CD14-positive monocyte (primary cell): ENCODE measurements at regions not wholly inside any gene's neighbourhood (a gene's known extent, or its start where the extent isn't known, plus 50 kb on each side); places are given as distances from the start of the nearest gene placed in this dataset.
A peak's percentile ranks its signal among the peaks of the same experiment; 100 is the strongest.

ENCODE experiments used
- DNase-seq, 3 donors: peaks; one replicate each; pipeline ENCODE4 v3.0.0-alpha.2; 2011 to 2022
- H2AFZ ChIP-seq: 2 replicates; pipeline ENCODE4 v1.6.0; 2012; ENCODE audit warnings: mild to moderate bottlenecking, low read depth, low read length, inconsistent platforms; ENCODE audit not compliant: insufficient read depth, poor library complexity, severe bottlenecking
- H3K27ac ChIP-seq, 2 donors: 1 replicate in 1 of 2; 2 replicates in 1 of 2; pipeline ENCODE4 v1.5.1; 2012 to 2013; ENCODE audit warnings: low read length in 2 of 2, control low read depth in 1 of 2, inconsistent platforms in 1 of 2, low read depth in 1 of 2, mild to moderate bottlenecking in 1 of 2
- H3K27me3 ChIP-seq, 2 donors: one replicate each; pipeline versions ENCODE4 v1.6.0 to v1.6.1; 2011 to 2013; ENCODE audit warnings: low read length in 2 of 2; ENCODE audit not compliant: control insufficient read depth in 2 of 2, insufficient read depth in 2 of 2
- H3K36me3 ChIP-seq, 2 donors: replicated peaks in 1 of 2; 1 replicate in 1 of 2; 2 replicates in 1 of 2; pipeline versions ENCODE4 v1.5.1 to v1.6.1; 2012 to 2013; ENCODE audit warnings: low read length in 2 of 2, control low read depth in 1 of 2, inconsistent platforms in 1 of 2, mild to moderate bottlenecking in 1 of 2; ENCODE audit not compliant: insufficient read depth in 2 of 2, control insufficient read depth in 1 of 2
- H3K4me1 ChIP-seq, 2 donors: 1 replicate in 1 of 2; 2 replicates in 1 of 2; pipeline versions ENCODE4 v1.5.1 to v1.6.1; 2012 to 2013; ENCODE audit warnings: low read length in 2 of 2, control low read depth in 1 of 2, inconsistent platforms in 1 of 2, mild to moderate bottlenecking in 1 of 2, moderate library complexity in 1 of 2; ENCODE audit not compliant: insufficient read depth in 2 of 2, control insufficient read depth in 1 of 2
- H3K4me2 ChIP-seq: replicated peaks from 2 replicates; pipeline ENCODE3; 2012; ENCODE audit warnings: low read length, moderate library complexity, mild to moderate bottlenecking; ENCODE audit not compliant: poor library complexity, severe bottlenecking; ENCODE audit errors: extremely low read depth
- H3K4me3 ChIP-seq, 3 experiments: fragments of 200-600 bp in 1 of 3; sonication (generic) in 1 of 3; replicated peaks in 1 of 3; 1 replicate in 2 of 3; 2 replicates in 1 of 3; pipeline ENCODE4 v1.5.1; 2011 to 2013; ENCODE audit warnings: low read length in 3 of 3, mild to moderate bottlenecking in 3 of 3, control low read depth in 2 of 3, low read depth in 2 of 3, inconsistent platforms in 1 of 3, moderate library complexity in 1 of 3
- H3K79me2 ChIP-seq: 2 replicates; pipeline ENCODE4 v1.6.0; 2012; ENCODE audit warnings: mild to moderate bottlenecking, control low read depth, inconsistent platforms, low read length, moderate library complexity; ENCODE audit not compliant: insufficient read depth
- H3K9ac ChIP-seq: 2 replicates; pipeline ENCODE4 v1.6.0; 2017; ENCODE audit warnings: low read length, mild to moderate bottlenecking; ENCODE audit not compliant: insufficient read depth, poor library complexity, severe bottlenecking
- H3K9me3 ChIP-seq, 2 donors: replicated peaks in 1 of 2; 1 replicate in 1 of 2; 2 replicates in 1 of 2; pipeline versions ENCODE4 v1.5.1 to v1.6.1; 2012 to 2013; ENCODE audit warnings: low read length in 2 of 2, control low read depth in 1 of 2; ENCODE audit not compliant: control insufficient read depth in 1 of 2, insufficient read depth in 1 of 2
- H4K20me1 ChIP-seq: 2 replicates; pipeline ENCODE4 v1.6.0; 2012; ENCODE audit warnings: mild to moderate bottlenecking, low read length, control low read depth, moderate library complexity; ENCODE audit not compliant: insufficient read depth
- H3K27ac Mint-ChIP-seq, 7 donors: one replicate each; pipeline ENCODE4 v1.8.0; 2020; ENCODE audit warnings: mild to moderate bottlenecking in 7 of 7, mixed read lengths in 7 of 7, moderate library complexity in 6 of 7, inconsistent platforms in 2 of 7
- H3K27me3 Mint-ChIP-seq, 3 donors: one replicate each; pipeline ENCODE4 v1.8.0; 2021 to 2022; ENCODE audit warnings: low read depth in 3 of 3, mild to moderate bottlenecking in 3 of 3, mixed read lengths in 3 of 3, moderate library complexity in 3 of 3, inconsistent platforms in 1 of 3
- H3K36me3 Mint-ChIP-seq, 2 donors: one replicate each; pipeline ENCODE4 v1.8.0; 2020; ENCODE audit warnings: mixed read lengths in 2 of 2, inconsistent platforms in 1 of 2, mild to moderate bottlenecking in 1 of 2
- H3K4me1 Mint-ChIP-seq: one replicate; pipeline ENCODE4 v1.8.0; 2020; ENCODE audit warnings: mild to moderate bottlenecking, mixed read lengths
- H3K4me3 Mint-ChIP-seq, 2 donors: one replicate each; pipeline ENCODE4 v1.8.0; 2020; ENCODE audit warnings: mild to moderate bottlenecking in 2 of 2, mixed read lengths in 2 of 2, moderate library complexity in 1 of 2
- H3K9me3 Mint-ChIP-seq, 7 donors: one replicate each; pipeline ENCODE4 v1.8.0; 2020 to 2022; ENCODE audit warnings: mixed read lengths in 7 of 7, mild to moderate bottlenecking in 6 of 7, moderate library complexity in 6 of 7, inconsistent platforms in 2 of 7
- CTCF ChIP-seq: fragments of 200-600 bp; IDR thresholded peaks from one replicate; pipeline ENCODE4 v1.8.0; 2022; ENCODE audit warnings: antibody characterized with exemption, mild to moderate bottlenecking
- WGBS: methylation state at CpG from one replicate; pipeline ENCODE4 v1.1.5; 2013; ENCODE audit warnings: missing lambda C conversion rate; ENCODE audit not compliant: insufficient coverage; 5-methylcytosine and 5-hydroxymethylcytosine counted together
- intact Hi-C, 2 donors: fragments of 100-400 bp; cut with micrococcal nuclease; formaldehyde crosslinking; loops; one replicate each; pipeline versions ENCODE4 v1.15.0 to v1.15.1; 2023

GRCh38 chr7:35985126-35985754, 167.8 kb upstream of the EEPD1 start:
- no peak overlapping the region for H3K4me2 ChIP-seq
- no peak overlapping the region for H3K4me3 Mint-ChIP-seq
- H3K9me3 ChIP-seq, result no peaks in the 10 kb centered on the region
- intact Hi-C loops, result loop anchor here (1.0 to 10.0 kb wide), 5 partner anchors 170 to 334 kb away; partner anchors contain the start of gene EEPD1 (in 1 of the 2)
- H4K20me1 ChIP-seq, result no peaks in the 10 kb centered on the region
- H3K79me2 ChIP-seq, result no peaks in the 10 kb centered on the region
- no peak overlapping the region for H2AFZ ChIP-seq
- H3K27ac ChIP-seq, result no peak overlapping the region
- H3K4me3 ChIP-seq, result no peak overlapping the region
- peak; percentile 94 for TF ChIP-seq CTCF
- H3K36me3 Mint-ChIP-seq, result no peaks in the 10 kb centered on the region
- no peaks in the 10 kb centered on the region for H3K9me3 Mint-ChIP-seq
- H3K36me3 ChIP-seq, result no peaks in the 10 kb centered on the region
- peak; percentile 65 to 77 (median 75) for DNase-seq
- H3K9ac ChIP-seq, result no peak overlapping the region
- no peaks in the 10 kb centered on the region for H3K27me3 ChIP-seq
- H3K27ac Mint-ChIP-seq, result peak overlapping the region in 1 of 7 donors; percentile 40
- WGBS, result 53% methylated on average over 3 of the region's 7 CpGs
- H3K4me1 ChIP-seq, result no peaks in the 10 kb centered on the region
- peaks cover 0 to 5% (median 0%) of the 10 kb centered on the region in 3 donors for H3K27me3 Mint-ChIP-seq
- H3K4me1 Mint-ChIP-seq, result no peaks in the 10 kb centered on the region

- no peaks in the 10 kb centered on the region for H3K36me3 ChIP-seq
- no peak overlapping the region for H2AFZ ChIP-seq
- intact Hi-C loops, result loop anchor here (5.0 to 10.0 kb wide), 3 partner anchors 168 to 330 kb away; partner anchors contain the start of gene EEPD1 (in 1 of the 2)
- Mint-ChIP-seq H3K36me3 (no peaks in the 10 kb centered on the region), H3K27ac (no peak overlapping the region), H3K4me3 (no peak overlapping the region), H3K4me1 (no peaks in the 10 kb centered on the region), H3K9me3 (no peaks in the 10 kb centered on the region), H3K27me3 (peaks cover 0 to 1% (median 0%) of the 10 kb centered on the region in 3 donors)
- no peak overlapping the region for H3K4me3 ChIP-seq
- H3K4me2 ChIP-seq, result no peak overlapping the region
- TF ChIP-seq CTCF, result no peak
- H3K79me2 ChIP-seq, result no peaks in the 10 kb centered on the region
- H3K4me1 ChIP-seq, result no peaks in the 10 kb centered on the region
- H3K27me3 ChIP-seq, result no peaks in the 10 kb centered on the region
- WGBS, result 93% methylated on average over 4 of the region's 6 CpGs
- H4K20me1 ChIP-seq, result no peaks in the 10 kb centered on the region
- H3K9me3 ChIP-seq, result no peaks in the 10 kb centered on the region
- H3K9ac ChIP-seq, result peak overlapping the region; percentile 1
- no peak for DNase-seq
- H3K27ac ChIP-seq, result no peak overlapping the region
These were observed 166.0 kb upstream of the EEPD1 start for GRCh38 chr7:35987016-35987415.
